ENCODE measurements at regions not wholly inside any gene's neighbourhood (a gene's known extent, or its start where the extent isn't known, plus 50 kb on each side); places are given as distances from the start of the nearest gene placed in this dataset.

DNA sequence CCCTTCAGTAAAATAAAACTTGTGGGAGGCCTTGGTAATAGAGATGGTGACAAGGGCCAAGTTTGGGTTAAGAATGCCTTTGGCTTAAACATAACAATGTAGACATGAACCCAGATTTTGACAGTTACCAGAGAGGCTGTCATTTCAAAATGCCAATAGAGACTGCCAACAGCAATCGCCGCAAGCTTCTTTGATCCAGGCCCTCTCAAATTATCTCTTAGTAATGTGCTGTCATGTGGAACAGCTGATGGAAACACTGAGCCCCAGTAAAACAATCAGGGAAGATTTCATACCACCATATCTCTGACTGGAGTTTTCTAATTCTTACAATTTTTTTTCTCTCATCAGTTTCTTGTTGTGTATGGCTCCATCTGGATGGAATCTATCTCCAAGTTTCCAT lies 80.5 kb downstream of the ZNF330 start:
- ATAC-seq (no peak), FAIRE-seq (no peak), DNase-seq (ENCODE audit: low read depth in 1 of 2, low spot score in 1 of 2) (no peak)
- Histone ChIP-seq H3K4me1 (no peaks in the 10 kb centered on the region), H3K27ac (no peak overlapping the region), H3K4me2 (no peak overlapping the region), H3K9me3 (no peaks in the 10 kb centered on the region), H3K4me3 (no peak overlapping the region)
- CTCF ChIA-PET = no interaction called here
- POLR2A ChIA-PET = no interaction called here
- 92% methylated on average over 2 of the region's 2 CpGs for WGBS (ENCODE audit: missing lambda C conversion rate)
- TF ChIP-seq JUN (IDR thresholded peaks at IDR 0.05) (no peak), NPAS2 (CRISPR knock-in tag; IDR thresholded peaks at IDR 0.05; ENCODE audit: borderline replicate concordance) (no peak), GATA3 (IDR thresholded peaks at IDR 0.05; ENCODE audit: borderline replicate concordance) (no peak), RARB (CRISPR knock-in tag; IDR thresholded peaks at IDR 0.05) (no peak), KDM5A (IDR thresholded peaks at IDR 0.05) (no peak), RAD21 (conservative IDR thresholded peaks at IDR 0.05 in 1 of 2, IDR thresholded peaks at IDR 0.05 in 1 of 2) (no peak), POLR2A (IDR thresholded peaks at IDR 0.05; ENCODE audit: low read length) (no peak), CHD4 (IDR thresholded peaks at IDR 0.05; ENCODE audit: borderline replicate concordance) (no peak), MAZ (IDR thresholded peaks at IDR 0.05; ENCODE audit: borderline replicate concordance, low read depth, low read length) (no peak), RFX5 (IDR thresholded peaks at IDR 0.05) (no peak), EHMT2 (IDR thresholded peaks at IDR 0.05; ENCODE audit: low read depth) (no peak), CBX2 (IDR thresholded peaks at IDR 0.05; ENCODE audit: borderline replicate concordance, low read depth) (no peak), CBX8 (IDR thresholded peaks at IDR 0.05) (no peak), RNF2 (IDR thresholded peaks at IDR 0.05; ENCODE audit: borderline replicate concordance, low read depth) (no peak), FOSB (CRISPR knock-in tag; IDR thresholded peaks at IDR 0.05) (no peak), ZC3H11A (IDR thresholded peaks at IDR 0.05) (no peak)
- TF ChIP-seq, protein P1, sequence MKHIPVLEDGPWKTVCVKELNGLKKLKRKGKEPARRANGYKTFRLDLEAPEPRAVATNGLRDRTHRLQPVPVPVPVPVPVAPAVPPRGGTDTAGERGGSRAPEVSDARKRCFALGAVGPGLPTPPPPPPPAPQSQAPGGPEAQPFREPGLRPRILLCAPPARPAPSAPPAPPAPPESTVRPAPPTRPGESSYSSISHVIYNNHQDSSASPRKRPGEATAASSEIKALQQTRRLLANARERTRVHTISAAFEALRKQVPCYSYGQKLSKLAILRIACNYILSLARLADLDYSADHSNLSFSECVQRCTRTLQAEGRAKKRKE (CRISPR knock-in tag; IDR thresholded peaks at IDR 0.05; ENCODE audit: low read depth) = no peak
- TF ChIP-seq, protein P2, sequence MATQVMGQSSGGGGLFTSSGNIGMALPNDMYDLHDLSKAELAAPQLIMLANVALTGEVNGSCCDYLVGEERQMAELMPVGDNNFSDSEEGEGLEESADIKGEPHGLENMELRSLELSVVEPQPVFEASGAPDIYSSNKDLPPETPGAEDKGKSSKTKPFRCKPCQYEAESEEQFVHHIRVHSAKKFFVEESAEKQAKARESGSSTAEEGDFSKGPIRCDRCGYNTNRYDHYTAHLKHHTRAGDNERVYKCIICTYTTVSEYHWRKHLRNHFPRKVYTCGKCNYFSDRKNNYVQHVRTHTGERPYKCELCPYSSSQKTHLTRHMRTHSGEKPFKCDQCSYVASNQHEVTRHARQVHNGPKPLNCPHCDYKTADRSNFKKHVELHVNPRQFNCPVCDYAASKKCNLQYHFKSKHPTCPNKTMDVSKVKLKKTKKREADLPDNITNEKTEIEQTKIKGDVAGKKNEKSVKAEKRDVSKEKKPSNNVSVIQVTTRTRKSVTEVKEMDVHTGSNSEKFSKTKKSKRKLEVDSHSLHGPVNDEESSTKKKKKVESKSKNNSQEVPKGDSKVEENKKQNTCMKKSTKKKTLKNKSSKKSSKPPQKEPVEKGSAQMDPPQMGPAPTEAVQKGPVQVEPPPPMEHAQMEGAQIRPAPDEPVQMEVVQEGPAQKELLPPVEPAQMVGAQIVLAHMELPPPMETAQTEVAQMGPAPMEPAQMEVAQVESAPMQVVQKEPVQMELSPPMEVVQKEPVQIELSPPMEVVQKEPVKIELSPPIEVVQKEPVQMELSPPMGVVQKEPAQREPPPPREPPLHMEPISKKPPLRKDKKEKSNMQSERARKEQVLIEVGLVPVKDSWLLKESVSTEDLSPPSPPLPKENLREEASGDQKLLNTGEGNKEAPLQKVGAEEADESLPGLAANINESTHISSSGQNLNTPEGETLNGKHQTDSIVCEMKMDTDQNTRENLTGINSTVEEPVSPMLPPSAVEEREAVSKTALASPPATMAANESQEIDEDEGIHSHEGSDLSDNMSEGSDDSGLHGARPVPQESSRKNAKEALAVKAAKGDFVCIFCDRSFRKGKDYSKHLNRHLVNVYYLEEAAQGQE (IDR thresholded peaks at IDR 0.05) = no peak
- TF ChIP-seq, protein P3, sequence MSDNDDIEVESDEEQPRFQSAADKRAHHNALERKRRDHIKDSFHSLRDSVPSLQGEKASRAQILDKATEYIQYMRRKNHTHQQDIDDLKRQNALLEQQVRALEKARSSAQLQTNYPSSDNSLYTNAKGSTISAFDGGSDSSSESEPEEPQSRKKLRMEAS (IDR thresholded peaks at IDR 0.05) = no peak

DNA sequence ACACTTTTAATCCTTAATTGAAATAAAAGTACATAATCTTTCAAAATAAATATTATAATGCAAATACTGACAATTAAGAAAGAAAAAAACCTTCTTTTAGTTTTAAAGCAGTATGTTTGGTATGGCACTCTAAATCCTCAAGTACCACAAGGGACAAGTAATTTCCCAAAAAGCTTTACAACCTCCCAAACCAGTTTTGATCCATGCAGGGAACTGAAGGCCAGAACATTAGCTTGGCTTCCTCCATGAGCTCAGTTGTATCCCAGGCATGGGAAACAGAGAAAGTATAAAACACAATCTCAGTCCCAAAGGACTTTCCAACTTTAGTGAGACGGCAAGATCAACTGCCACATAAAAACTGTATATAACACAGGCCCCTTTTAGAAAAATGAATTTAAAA lies 82.2 kb downstream of the ZNF330 start:
- Histone ChIP-seq H3K9me3 (no peaks in the 10 kb centered on the region), H3K4me3 (no peak overlapping the region), H3K4me1 (0 out of 3 replicates have a peak, but pooled peaks cover 4% of the 10 kb centered on the region), H3K27ac (no peak overlapping the region), H3K4me2 (no peak overlapping the region)
- ChIA-PET POLR2A (no interaction called here), CTCF (interaction anchor here (0.6 to 1.0 kb wide), 4 partner anchors 11 to 1137 kb away, joined by 3 read pairs; no protein-coding TSS in a partner anchor)
- WGBS (ENCODE audit: missing lambda C conversion rate) = 89% methylated on average over 1 of the region's 1 CpG
- FAIRE-seq (no peak), ATAC-seq (no peak), DNase-seq (ENCODE audit: low read depth in 1 of 2, low spot score in 1 of 2) (no peak)
- TF ChIP-seq TP53 (CRISPR knock-in tag; IDR thresholded peaks at IDR 0.05) (no peak), SMC3 (IDR thresholded peaks at IDR 0.05) (no peak), RCOR1 (IDR thresholded peaks at IDR 0.05; ENCODE audit: low read depth, low read length) (no peak), FOSB (CRISPR knock-in tag; IDR thresholded peaks at IDR 0.05) (no peak), HOXB5 (CRISPR knock-in tag; IDR thresholded peaks at IDR 0.05) (no peak), EHF (CRISPR knock-in tag; IDR thresholded peaks at IDR 0.05) (no peak), MAZ (IDR thresholded peaks at IDR 0.05; ENCODE audit: borderline replicate concordance, low read depth, low read length) (no peak), HDAC2 (IDR thresholded peaks at IDR 0.05) (no peak), ZSCAN20 (CRISPR knock-in tag; IDR thresholded peaks at IDR 0.05) (no peak), KDM1A (IDR thresholded peaks at IDR 0.05; ENCODE audit: low read depth) (no peak), RAD21 (conservative IDR thresholded peaks at IDR 0.05 in 1 of 2, IDR thresholded peaks at IDR 0.05 in 1 of 2) (no peak), SREBF2 (IDR thresholded peaks at IDR 0.05) (no peak)
- TF ChIP-seq, protein P2 (IDR thresholded peaks at IDR 0.05) = no peak
- TF ChIP-seq, protein P4, sequence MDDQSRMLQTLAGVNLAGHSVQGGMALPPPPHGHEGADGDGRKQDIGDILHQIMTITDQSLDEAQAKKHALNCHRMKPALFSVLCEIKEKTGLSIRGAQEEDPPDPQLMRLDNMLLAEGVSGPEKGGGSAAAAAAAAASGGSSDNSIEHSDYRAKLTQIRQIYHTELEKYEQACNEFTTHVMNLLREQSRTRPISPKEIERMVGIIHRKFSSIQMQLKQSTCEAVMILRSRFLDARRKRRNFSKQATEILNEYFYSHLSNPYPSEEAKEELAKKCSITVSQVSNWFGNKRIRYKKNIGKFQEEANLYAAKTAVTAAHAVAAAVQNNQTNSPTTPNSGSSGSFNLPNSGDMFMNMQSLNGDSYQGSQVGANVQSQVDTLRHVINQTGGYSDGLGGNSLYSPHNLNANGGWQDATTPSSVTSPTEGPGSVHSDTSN (IDR thresholded peaks at IDR 0.05) = no peak
